ENCODE measurements at regions not wholly inside any gene's neighbourhood (a gene's known extent, or its start where the extent isn't known, plus 50 kb on each side); places are given as distances from the start of the nearest gene placed in this dataset.
A peak's percentile ranks its signal among the peaks of the same experiment; 100 is the strongest.

DNA sequence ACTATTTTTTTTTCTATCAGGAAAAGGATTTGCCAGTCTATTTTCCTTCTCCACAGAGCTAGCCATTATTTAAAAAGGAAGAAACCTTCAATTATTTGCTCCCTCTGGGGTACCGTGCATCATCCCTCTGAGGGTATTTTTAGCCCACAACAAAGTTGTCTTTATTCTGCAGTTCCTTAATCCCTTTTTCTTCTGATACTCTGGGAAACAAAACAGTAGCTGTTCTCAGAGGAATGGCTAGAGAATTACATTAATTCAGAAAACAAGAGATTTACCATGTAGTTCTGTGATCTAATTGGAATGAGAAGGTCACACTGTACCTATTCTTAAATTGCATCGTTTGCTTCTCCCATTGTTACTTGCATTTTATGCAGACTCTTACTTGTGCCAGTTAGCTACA, 1056.7 kb downstream of the STIM2 start:
- H3K27me3 Mint-ChIP-seq (ENCODE audit: insufficient read depth, low read depth, poor library complexity), result no peaks in the 10 kb centered on the region
- no peak overlapping the region for H3K27ac Mint-ChIP-seq
- DNase-seq (ENCODE audit: low spot score) (no peak), ATAC-seq (no peak)
- no peaks in the 10 kb centered on the region for H3F3A ChIP-seq (replicated peaks; ENCODE audit: low read depth)
- no peak overlapping the region for H3K4me3 Mint-ChIP-seq
- H3K9me2 ChIP-seq (ENCODE audit: insufficient read depth), result peaks cover 7% of the 10 kb centered on the region; the same call in 1 of the 2 replicates
- peak overlapping the region; percentile 34; the same call in 1 of the 2 replicates for H2AFZ ChIP-seq
- H3K4me1 Mint-ChIP-seq, result no peaks in the 10 kb centered on the region
- no peak overlapping the region for H3K4me2 ChIP-seq
- H3K9me3 Mint-ChIP-seq, result no peaks in the 10 kb centered on the region
- H3K79me2 ChIP-seq (replicated peaks; ENCODE audit: insufficient read depth), result no peaks in the 10 kb centered on the region
- no peaks in the 10 kb centered on the region for H3K4me1 ChIP-seq (ENCODE audit: insufficient read depth)
- no peaks in the 10 kb centered on the region for H3K27me3 ChIP-seq (ENCODE audit: insufficient read depth)
- no peak overlapping the region for H3K4me3 ChIP-seq
- H4K20me1 ChIP-seq (replicated peaks; ENCODE audit: insufficient read depth), result no peaks in the 10 kb centered on the region
- no peaks in the 10 kb centered on the region for H3K36me3 ChIP-seq (ENCODE audit: insufficient read depth)
- no peak overlapping the region for H3K27ac ChIP-seq (ENCODE audit: low read depth)
- no peaks in the 10 kb centered on the region for H3K36me3 Mint-ChIP-seq (ENCODE audit: low read depth)
- TF ChIP-seq EZH2 (IDR thresholded peaks at IDR 0.05; ENCODE audit: low read depth, unreplicated experiment) (no peak), CREB1 (CRISPR knock-in tag; IDR thresholded peaks at IDR 0.05; ENCODE audit: low read depth) (no peak), ZNF331 (CRISPR knock-in tag; IDR thresholded peaks at IDR 0.05; ENCODE audit: low read depth) (no peak), JUNB (IDR thresholded peaks at IDR 0.05; ENCODE audit: unreplicated experiment) (no peak), ETS1 (IDR thresholded peaks at IDR 0.05) (no peak), ZNF114 (CRISPR knock-in tag; IDR thresholded peaks at IDR 0.05) (no peak), STAT1 (IDR thresholded peaks at IDR 0.05; ENCODE audit: unreplicated experiment) (no peak), EZH2phosphoT487 (IDR thresholded peaks at IDR 0.05; ENCODE audit: unreplicated experiment) (no peak), POLR2AphosphoS5 (IDR thresholded peaks at IDR 0.05; ENCODE audit: low read depth) (no peak)
- TF ChIP-seq, protein P1, sequence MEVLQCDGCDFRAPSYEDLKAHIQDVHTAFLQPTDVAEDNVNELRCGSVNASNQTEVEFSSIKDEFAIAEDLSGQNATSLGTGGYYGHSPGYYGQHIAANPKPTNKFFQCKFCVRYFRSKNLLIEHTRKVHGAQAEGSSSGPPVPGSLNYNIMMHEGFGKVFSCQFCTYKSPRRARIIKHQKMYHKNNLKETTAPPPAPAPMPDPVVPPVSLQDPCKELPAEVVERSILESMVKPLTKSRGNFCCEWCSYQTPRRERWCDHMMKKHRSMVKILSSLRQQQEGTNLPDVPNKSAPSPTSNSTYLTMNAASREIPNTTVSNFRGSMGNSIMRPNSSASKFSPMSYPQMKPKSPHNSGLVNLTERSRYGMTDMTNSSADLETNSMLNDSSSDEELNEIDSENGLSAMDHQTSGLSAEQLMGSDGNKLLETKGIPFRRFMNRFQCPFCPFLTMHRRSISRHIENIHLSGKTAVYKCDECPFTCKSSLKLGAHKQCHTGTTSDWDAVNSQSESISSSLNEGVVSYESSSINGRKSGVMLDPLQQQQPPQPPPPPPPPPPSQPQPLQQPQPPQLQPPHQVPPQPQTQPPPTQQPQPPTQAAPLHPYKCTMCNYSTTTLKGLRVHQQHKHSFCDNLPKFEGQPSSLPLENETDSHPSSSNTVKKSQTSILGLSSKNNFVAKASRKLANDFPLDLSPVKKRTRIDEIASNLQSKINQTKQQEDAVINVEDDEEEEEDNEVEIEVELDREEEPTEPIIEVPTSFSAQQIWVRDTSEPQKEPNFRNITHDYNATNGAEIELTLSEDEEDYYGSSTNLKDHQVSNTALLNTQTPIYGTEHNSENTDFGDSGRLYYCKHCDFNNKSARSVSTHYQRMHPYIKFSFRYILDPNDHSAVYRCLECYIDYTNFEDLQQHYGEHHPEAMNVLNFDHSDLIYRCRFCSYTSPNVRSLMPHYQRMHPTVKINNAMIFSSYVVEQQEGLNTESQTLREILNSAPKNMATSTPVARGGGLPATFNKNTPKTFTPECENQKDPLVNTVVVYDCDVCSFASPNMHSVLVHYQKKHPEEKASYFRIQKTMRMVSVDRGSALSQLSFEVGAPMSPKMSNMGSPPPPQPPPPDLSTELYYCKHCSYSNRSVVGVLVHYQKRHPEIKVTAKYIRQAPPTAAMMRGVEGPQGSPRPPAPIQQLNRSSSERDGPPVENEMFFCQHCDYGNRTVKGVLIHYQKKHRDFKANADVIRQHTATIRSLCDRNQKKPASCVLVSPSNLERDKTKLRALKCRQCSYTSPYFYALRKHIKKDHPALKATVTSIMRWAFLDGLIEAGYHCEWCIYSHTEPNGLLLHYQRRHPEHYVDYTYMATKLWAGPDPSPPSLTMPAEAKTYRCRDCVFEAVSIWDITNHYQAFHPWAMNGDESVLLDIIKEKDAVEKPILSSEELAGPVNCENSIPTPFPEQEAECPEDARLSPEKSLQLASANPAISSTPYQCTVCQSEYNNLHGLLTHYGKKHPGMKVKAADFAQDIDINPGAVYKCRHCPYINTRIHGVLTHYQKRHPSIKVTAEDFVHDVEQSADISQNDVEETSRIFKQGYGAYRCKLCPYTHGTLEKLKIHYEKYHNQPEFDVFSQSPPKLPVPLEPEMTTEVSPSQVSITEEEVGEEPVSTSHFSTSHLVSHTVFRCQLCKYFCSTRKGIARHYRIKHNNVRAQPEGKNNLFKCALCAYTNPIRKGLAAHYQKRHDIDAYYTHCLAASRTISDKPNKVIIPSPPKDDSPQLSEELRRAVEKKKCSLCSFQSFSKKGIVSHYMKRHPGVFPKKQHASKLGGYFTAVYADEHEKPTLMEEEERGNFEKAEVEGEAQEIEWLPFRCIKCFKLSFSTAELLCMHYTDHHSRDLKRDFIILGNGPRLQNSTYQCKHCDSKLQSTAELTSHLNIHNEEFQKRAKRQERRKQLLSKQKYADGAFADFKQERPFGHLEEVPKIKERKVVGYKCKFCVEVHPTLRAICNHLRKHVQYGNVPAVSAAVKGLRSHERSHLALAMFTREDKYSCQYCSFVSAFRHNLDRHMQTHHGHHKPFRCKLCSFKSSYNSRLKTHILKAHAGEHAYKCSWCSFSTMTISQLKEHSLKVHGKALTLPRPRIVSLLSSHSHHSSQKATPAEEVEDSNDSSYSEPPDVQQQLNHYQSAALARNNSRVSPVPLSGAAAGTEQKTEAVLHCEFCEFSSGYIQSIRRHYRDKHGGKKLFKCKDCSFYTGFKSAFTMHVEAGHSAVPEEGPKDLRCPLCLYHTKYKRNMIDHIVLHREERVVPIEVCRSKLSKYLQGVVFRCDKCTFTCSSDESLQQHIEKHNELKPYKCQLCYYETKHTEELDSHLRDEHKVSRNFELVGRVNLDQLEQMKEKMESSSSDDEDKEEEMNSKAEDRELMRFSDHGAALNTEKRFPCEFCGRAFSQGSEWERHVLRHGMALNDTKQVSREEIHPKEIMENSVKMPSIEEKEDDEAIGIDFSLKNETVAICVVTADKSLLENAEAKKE (CRISPR knock-in tag; IDR thresholded peaks at IDR 0.05), result no peak
- TF ChIP-seq, protein P2, sequence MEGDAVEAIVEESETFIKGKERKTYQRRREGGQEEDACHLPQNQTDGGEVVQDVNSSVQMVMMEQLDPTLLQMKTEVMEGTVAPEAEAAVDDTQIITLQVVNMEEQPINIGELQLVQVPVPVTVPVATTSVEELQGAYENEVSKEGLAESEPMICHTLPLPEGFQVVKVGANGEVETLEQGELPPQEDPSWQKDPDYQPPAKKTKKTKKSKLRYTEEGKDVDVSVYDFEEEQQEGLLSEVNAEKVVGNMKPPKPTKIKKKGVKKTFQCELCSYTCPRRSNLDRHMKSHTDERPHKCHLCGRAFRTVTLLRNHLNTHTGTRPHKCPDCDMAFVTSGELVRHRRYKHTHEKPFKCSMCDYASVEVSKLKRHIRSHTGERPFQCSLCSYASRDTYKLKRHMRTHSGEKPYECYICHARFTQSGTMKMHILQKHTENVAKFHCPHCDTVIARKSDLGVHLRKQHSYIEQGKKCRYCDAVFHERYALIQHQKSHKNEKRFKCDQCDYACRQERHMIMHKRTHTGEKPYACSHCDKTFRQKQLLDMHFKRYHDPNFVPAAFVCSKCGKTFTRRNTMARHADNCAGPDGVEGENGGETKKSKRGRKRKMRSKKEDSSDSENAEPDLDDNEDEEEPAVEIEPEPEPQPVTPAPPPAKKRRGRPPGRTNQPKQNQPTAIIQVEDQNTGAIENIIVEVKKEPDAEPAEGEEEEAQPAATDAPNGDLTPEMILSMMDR (conservative IDR thresholded peaks at IDR 0.05; ENCODE audit: low read depth in 2 of 2), result no peak
